DOHH2 (cell line): ENCODE measurements at regions not wholly inside any gene's neighbourhood (a gene's known extent, or its start where the extent isn't known, plus 50 kb on each side); places are given as distances from the start of the nearest gene placed in this dataset.

ENCODE experiments used
- H3F3A ChIP-seq: fragments of 200-600 bp; sonication (generic), shearing (Covaris generic); 2 replicates; pipeline ENCODE4 v1.6.0; 2016; ENCODE audit warnings: antibody characterized with exemption, mild to moderate bottlenecking; ENCODE audit not compliant: control insufficient read depth, insufficient read depth
- H3K27ac ChIP-seq: fragments of 200-600 bp; sonication (generic); 2 replicates; pipeline ENCODE4 v1.5.1; 2014; ENCODE audit warnings: low read depth, mild to moderate bottlenecking, low read length, moderate library complexity
- H3K27me3 ChIP-seq: fragments of 200-600 bp; sonication (generic); 2 replicates; pipeline ENCODE4 v1.6.1; 2014; ENCODE audit warnings: mild to moderate bottlenecking, low read length, mixed read lengths; ENCODE audit not compliant: control insufficient read depth
- H3K36me3 ChIP-seq: fragments of 200-600 bp; sonication (generic); 2 replicates; pipeline ENCODE4 v1.6.1; 2014; ENCODE audit warnings: mild to moderate bottlenecking, low read length, moderate library complexity, mixed read lengths; ENCODE audit not compliant: control insufficient read depth
- H3K4me1 ChIP-seq: fragments of 200-600 bp; sonication (generic); 2 replicates; pipeline ENCODE4 v1.6.1; 2014; ENCODE audit warnings: mild to moderate bottlenecking, low read length, mixed read lengths; ENCODE audit not compliant: control insufficient read depth
- H3K4me2 ChIP-seq: fragments of 200-600 bp; sonication (generic); 2 replicates; pipeline ENCODE4 v1.6.0; 2014; ENCODE audit warnings: mild to moderate bottlenecking, low read length, moderate library complexity
- H3K4me3 ChIP-seq: fragments of 200-600 bp; sonication (generic); 2 replicates; pipeline ENCODE4 v1.5.1; 2014; ENCODE audit warnings: mild to moderate bottlenecking, low read length, mixed read lengths
- H3K79me2 ChIP-seq: fragments of 200-600 bp; sonication (generic); 2 replicates; pipeline ENCODE4 v1.6.1; 2014; ENCODE audit warnings: mild to moderate bottlenecking, low read length, mixed read lengths; ENCODE audit not compliant: control insufficient read depth
- H3K9me2 ChIP-seq: fragments of 200-600 bp; sonication (generic); replicated peaks from 2 replicates; pipeline ENCODE4 v1.6.1; 2014; ENCODE audit warnings: mild to moderate bottlenecking, low read length, mixed read lengths; ENCODE audit not compliant: control insufficient read depth
- H3K9me3 ChIP-seq: fragments of 200-600 bp; sonication (generic); 2 replicates; pipeline ENCODE4 v1.6.1; 2014; ENCODE audit warnings: antibody characterized with exemption, low read length, mixed read lengths; ENCODE audit not compliant: control insufficient read depth, insufficient read depth
- H4K20me1 ChIP-seq: fragments of 200-600 bp; sonication (generic); 2 replicates; pipeline ENCODE4 v1.6.0; 2014; ENCODE audit warnings: low read depth, mild to moderate bottlenecking, antibody characterized with exemption, low read length, moderate library complexity; ENCODE audit not compliant: control insufficient read depth, insufficient read depth
- EZH2phosphoT487 ChIP-seq: fragments of 200-600 bp; sonication (generic); IDR thresholded peaks from 2 replicates; pipeline ENCODE4 v1.6.1; 2017; ENCODE audit warnings: borderline replicate concordance, mild to moderate bottlenecking, antibody characterized with exemption, low read length, moderate library complexity, mixed read lengths
- TF ChIP-seq, protein P1 (sequence below): fragments of 200-600 bp; sonication (generic); IDR thresholded peaks from one replicate; pipeline ENCODE4 v1.5.1; 2014; ENCODE audit warnings: antibody characterized with exemption, mild to moderate bottlenecking, low read depth, low read length; ENCODE audit not compliant: poor library complexity, severe bottlenecking

DNA sequence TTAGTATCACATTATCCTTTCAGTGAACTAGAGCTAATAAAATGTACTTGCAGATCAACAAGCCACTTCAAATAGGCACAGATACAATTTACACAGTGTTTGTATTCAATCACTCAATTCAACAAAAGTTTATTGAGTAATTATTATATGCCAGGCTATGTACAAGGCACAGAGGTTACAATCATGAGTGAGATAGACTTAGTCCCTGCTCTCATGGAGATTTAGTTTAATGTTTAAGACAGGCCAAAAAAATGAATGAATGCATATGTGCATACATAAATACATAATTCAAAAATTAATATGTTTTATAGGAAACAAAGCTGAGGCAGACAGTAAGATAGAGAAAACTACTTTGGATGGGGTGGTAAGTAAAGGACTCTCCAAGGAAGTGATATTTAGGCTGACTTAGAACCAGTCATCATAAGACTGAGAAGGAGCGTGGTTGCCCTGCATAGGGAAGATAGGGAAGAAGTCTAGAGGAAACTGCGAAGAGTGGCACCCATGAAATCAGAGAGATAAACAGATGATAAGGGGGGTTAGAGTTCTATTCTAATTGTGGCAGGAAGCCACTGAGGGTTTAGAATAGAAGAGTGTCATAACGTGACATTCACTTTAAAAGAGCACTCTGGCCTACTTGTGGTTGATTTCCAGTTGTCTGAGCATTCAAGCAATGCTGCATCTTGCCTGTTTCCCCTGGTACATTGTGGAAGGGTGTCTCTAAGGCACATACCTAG, 49.7 kb upstream of the GRAMD2B start:
- Histone ChIP-seq H3K36me3 (no peaks in the 10 kb centered on the region), H3K4me2 (no peak overlapping the region), H3K79me2 (no peaks in the 10 kb centered on the region)

More for the DNA sequence above, 49.7 kb upstream of the GRAMD2B start:
- no peak overlapping the region for H3K27ac ChIP-seq
- H3K27me3 ChIP-seq = 0 out of 2 replicates have a peak, but pooled peaks cover 3% of the 10 kb centered on the region
- TF ChIP-seq, protein P1, sequence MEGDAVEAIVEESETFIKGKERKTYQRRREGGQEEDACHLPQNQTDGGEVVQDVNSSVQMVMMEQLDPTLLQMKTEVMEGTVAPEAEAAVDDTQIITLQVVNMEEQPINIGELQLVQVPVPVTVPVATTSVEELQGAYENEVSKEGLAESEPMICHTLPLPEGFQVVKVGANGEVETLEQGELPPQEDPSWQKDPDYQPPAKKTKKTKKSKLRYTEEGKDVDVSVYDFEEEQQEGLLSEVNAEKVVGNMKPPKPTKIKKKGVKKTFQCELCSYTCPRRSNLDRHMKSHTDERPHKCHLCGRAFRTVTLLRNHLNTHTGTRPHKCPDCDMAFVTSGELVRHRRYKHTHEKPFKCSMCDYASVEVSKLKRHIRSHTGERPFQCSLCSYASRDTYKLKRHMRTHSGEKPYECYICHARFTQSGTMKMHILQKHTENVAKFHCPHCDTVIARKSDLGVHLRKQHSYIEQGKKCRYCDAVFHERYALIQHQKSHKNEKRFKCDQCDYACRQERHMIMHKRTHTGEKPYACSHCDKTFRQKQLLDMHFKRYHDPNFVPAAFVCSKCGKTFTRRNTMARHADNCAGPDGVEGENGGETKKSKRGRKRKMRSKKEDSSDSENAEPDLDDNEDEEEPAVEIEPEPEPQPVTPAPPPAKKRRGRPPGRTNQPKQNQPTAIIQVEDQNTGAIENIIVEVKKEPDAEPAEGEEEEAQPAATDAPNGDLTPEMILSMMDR = no peak
- TF ChIP-seq EZH2phosphoT487 = no peak
- H3K9me3 ChIP-seq = no peaks in the 10 kb centered on the region
- no peaks in the 10 kb centered on the region for H3K9me2 ChIP-seq
- H3K4me1 ChIP-seq = no peaks in the 10 kb centered on the region
- H4K20me1 ChIP-seq = no peaks in the 10 kb centered on the region
- H3K4me3 ChIP-seq = no peak overlapping the region
- H3F3A ChIP-seq = no peaks in the 10 kb centered on the region
